ENCODE measurements at regions not wholly inside any gene's neighbourhood (a gene's known extent, or its start where the extent isn't known, plus 50 kb on each side); places are given as distances from the start of the nearest gene placed in this dataset.

DNA sequence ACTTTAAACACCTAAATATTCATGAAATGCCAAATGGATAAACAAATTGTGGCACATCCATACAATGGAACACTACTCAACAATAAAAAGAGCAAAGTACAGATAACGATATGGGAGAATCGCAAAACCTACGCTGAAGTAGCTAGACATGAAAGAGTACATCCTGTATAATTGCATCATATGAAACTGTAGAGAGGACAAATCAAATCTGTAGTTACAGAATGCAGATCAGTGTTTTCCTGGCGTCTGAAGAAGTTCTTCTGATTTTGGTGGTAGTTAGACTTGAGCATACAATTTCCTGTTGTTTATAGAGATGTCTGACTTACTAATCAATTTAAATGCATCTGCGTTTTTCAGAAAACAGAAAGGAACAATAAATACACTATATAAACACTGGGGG lies 394.4 kb downstream of the SOCS6 start:
- Histone ChIP-seq H3K27me3 (no peaks in the 10 kb centered on the region), H3F3A (ENCODE audit: low read depth) (no peaks in the 10 kb centered on the region), H3K4me3 (no peak overlapping the region), H3K9ac (no peak overlapping the region), H3K4me2 (no peak overlapping the region), H2AFZ (replicated peaks) (no peak overlapping the region), H3K4me1 (no peaks in the 10 kb centered on the region), H3K36me3 (no peaks in the 10 kb centered on the region), H3K79me2 (ENCODE audit: low read depth) (no peaks in the 10 kb centered on the region), H4K20me1 (ENCODE audit: low read depth) (no peaks in the 10 kb centered on the region), H3K9me3 (ENCODE audit: low read depth) (no peaks in the 10 kb centered on the region), H3K27ac (no peak overlapping the region)
- DNase-seq (ENCODE audit: low spot score): no peak
- Mint-ChIP-seq H3K4me3 (no peak overlapping the region), H3K36me3 (no peaks in the 10 kb centered on the region), H3K4me1 (peaks cover 1% of the 10 kb centered on the region), H3K27ac (no peak overlapping the region), H3K9me3 (peaks cover 4% of the 10 kb centered on the region), H3K27me3 (ENCODE audit: insufficient read depth, low read depth) (no peaks in the 10 kb centered on the region)
- TF ChIP-seq EZH2 (IDR thresholded peaks at IDR 0.05): no peak
- TF ChIP-seq, protein P1, sequence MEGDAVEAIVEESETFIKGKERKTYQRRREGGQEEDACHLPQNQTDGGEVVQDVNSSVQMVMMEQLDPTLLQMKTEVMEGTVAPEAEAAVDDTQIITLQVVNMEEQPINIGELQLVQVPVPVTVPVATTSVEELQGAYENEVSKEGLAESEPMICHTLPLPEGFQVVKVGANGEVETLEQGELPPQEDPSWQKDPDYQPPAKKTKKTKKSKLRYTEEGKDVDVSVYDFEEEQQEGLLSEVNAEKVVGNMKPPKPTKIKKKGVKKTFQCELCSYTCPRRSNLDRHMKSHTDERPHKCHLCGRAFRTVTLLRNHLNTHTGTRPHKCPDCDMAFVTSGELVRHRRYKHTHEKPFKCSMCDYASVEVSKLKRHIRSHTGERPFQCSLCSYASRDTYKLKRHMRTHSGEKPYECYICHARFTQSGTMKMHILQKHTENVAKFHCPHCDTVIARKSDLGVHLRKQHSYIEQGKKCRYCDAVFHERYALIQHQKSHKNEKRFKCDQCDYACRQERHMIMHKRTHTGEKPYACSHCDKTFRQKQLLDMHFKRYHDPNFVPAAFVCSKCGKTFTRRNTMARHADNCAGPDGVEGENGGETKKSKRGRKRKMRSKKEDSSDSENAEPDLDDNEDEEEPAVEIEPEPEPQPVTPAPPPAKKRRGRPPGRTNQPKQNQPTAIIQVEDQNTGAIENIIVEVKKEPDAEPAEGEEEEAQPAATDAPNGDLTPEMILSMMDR (IDR thresholded peaks at IDR 0.05): no peak
- no peak for TF ChIP-seq EZH2phosphoT487 (IDR thresholded peaks at IDR 0.05)

DNA sequence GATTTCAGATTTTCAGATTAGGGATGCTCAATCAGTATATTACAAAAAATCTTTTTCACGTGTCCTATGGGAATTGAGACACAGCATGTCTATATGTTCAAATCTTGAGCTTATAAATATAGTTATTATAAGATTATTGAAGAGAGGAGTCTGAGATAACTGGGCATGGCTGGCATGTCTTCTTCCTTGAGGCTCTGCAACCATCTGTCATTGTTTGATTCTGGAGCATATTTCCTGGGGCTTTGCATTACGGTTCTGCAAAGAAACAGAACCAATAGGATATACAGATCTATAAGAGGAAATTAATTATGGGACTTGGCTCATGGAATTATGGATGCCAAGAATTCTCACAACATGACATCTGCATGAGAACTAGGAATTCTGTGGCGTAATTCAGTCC lies 386.1 kb downstream of the SOCS6 start:
- Histone ChIP-seq H3K4me1 (no peaks in the 10 kb centered on the region), H3K27me3 (no peaks in the 10 kb centered on the region), H3K4me2 (no peak overlapping the region), H3K9me3 (ENCODE audit: low read depth) (no peaks in the 10 kb centered on the region), H3K4me3 (no peak overlapping the region), H4K20me1 (ENCODE audit: low read depth) (no peaks in the 10 kb centered on the region), H3K79me2 (ENCODE audit: low read depth) (no peaks in the 10 kb centered on the region), H3K36me3 (no peaks in the 10 kb centered on the region), H3K9ac (no peak overlapping the region), H3K27ac (no peak overlapping the region), H2AFZ (replicated peaks) (no peak overlapping the region), H3F3A (ENCODE audit: low read depth) (no peaks in the 10 kb centered on the region)
- DNase-seq (ENCODE audit: low spot score): no peak
- Mint-ChIP-seq H3K9me3 (no peaks in the 10 kb centered on the region), H3K4me1 (peaks cover 3% of the 10 kb centered on the region), H3K27me3 (ENCODE audit: insufficient read depth, low read depth) (no peaks in the 10 kb centered on the region), H3K4me3 (no peak overlapping the region), H3K36me3 (no peaks in the 10 kb centered on the region), H3K27ac (no peak overlapping the region)
- TF ChIP-seq, protein P1 (IDR thresholded peaks at IDR 0.05): no peak

DNA sequence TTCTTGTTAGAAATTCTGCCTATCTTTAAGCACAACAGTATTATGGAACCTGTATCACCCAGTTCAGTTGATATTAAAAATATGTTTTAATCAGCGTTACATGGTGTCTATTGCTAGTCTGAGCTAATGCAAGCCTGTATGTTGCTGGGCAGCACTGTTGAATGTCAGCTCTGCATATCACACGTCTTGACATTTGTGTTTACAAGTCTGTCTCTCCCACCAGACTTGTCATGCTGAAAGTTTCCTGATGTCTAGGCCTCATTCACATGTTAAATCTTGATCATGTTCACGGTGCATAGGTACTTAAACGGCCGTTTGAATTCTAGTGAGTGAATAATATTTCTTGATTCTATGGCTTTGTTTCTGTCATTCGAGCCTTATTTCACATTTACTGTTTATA lies 385.0 kb downstream of the SOCS6 start:
- Mint-ChIP-seq H3K9me3 (no peaks in the 10 kb centered on the region), H3K4me3 (no peak overlapping the region), H3K27me3 (ENCODE audit: insufficient read depth, low read depth) (no peaks in the 10 kb centered on the region), H3K4me1 (peaks cover 3% of the 10 kb centered on the region), H3K27ac (no peak overlapping the region), H3K36me3 (no peaks in the 10 kb centered on the region)
- Histone ChIP-seq H3K9me3 (ENCODE audit: low read depth) (no peaks in the 10 kb centered on the region), H2AFZ (replicated peaks) (no peak overlapping the region), H3K27me3 (no peaks in the 10 kb centered on the region), H3K9ac (no peak overlapping the region), H3K27ac (no peak overlapping the region), H3K36me3 (no peaks in the 10 kb centered on the region), H3K79me2 (ENCODE audit: low read depth) (no peaks in the 10 kb centered on the region), H3K4me1 (no peaks in the 10 kb centered on the region), H4K20me1 (ENCODE audit: low read depth) (no peaks in the 10 kb centered on the region), H3F3A (ENCODE audit: low read depth) (no peaks in the 10 kb centered on the region), H3K4me2 (no peak overlapping the region), H3K4me3 (no peak overlapping the region)
- TF ChIP-seq EZH2phosphoT487 (IDR thresholded peaks at IDR 0.05) (no peak), EZH2 (IDR thresholded peaks at IDR 0.05) (no peak)
- TF ChIP-seq, protein P1 (IDR thresholded peaks at IDR 0.05): no peak
- no peak for DNase-seq (ENCODE audit: low spot score)

DNA sequence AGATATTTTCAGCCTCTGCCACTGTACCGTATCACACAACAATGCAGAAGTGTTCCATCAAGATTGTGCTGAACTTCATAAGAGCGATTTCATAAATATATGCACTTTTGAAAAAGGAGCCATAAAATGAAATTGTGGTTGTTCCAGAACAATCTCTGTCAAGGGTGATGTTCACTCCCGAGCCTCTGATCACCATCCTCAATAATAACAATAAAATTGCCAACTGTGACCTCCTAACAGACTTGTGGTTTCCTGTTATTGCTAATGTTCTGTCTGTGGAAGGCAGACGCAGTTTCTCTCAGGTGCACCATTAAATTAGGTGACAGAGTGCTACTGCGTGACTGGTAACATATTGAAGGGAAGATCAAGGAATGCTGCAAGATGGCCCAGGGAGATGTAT lies 383.7 kb downstream of the SOCS6 start:
- H3K4me1 ChIP-seq: no peaks in the 10 kb centered on the region
- H3K4me3 ChIP-seq: no peak overlapping the region
- no peaks in the 10 kb centered on the region for H3K9me3 ChIP-seq (ENCODE audit: low read depth)
- TF ChIP-seq, protein P1 (IDR thresholded peaks at IDR 0.05): no peak
- TF ChIP-seq EZH2phosphoT487 (IDR thresholded peaks at IDR 0.05) (no peak), EZH2 (IDR thresholded peaks at IDR 0.05) (no peak)
- H3K27ac Mint-ChIP-seq: no peak overlapping the region
- no peak for DNase-seq (ENCODE audit: low spot score)
- no peak overlapping the region for H3K4me3 Mint-ChIP-seq
- peaks cover 3% of the 10 kb centered on the region for H3K4me1 Mint-ChIP-seq
- H3K27ac ChIP-seq: no peak overlapping the region
- H3K9ac ChIP-seq: no peak overlapping the region
- H4K20me1 ChIP-seq (ENCODE audit: low read depth): no peaks in the 10 kb centered on the region
- no peak overlapping the region for H2AFZ ChIP-seq (replicated peaks)
- H3K27me3 Mint-ChIP-seq (ENCODE audit: insufficient read depth, low read depth): no peaks in the 10 kb centered on the region
- no peak overlapping the region for H3K4me2 ChIP-seq
- no peaks in the 10 kb centered on the region for H3K36me3 ChIP-seq
- H3K9me3 Mint-ChIP-seq: peaks cover 2% of the 10 kb centered on the region
- H3F3A ChIP-seq (ENCODE audit: low read depth): no peaks in the 10 kb centered on the region
- H3K36me3 Mint-ChIP-seq: no peaks in the 10 kb centered on the region
- H3K27me3 ChIP-seq: no peaks in the 10 kb centered on the region
- no peaks in the 10 kb centered on the region for H3K79me2 ChIP-seq (ENCODE audit: low read depth)
